ENCODE measurements at regions not wholly inside any gene's neighbourhood (a gene's known extent, or its start where the extent isn't known, plus 50 kb on each side); places are given as distances from the start of the nearest gene placed in this dataset.
"Not testable (repeated sequence)": the region's sequence is repeated elsewhere in the genome, so short reads cannot be mapped to it uniquely, and the experiment has no call there.

- intact Hi-C loops (cut with DNase I, micrococcal nuclease), result no loop called here
- Histone ChIP-seq H3K9me3 (no peaks in the 10 kb centered on the region), H3K36me3 (ENCODE audit: low read depth) (no peaks in the 10 kb centered on the region), H3K4me3 (no peak overlapping the region), H3K4me1 (ENCODE audit: low read depth) (no peaks in the 10 kb centered on the region)
- no peak for TF ChIP-seq CTCF (IDR thresholded peaks at IDR 0.05)
- DNase-seq (no peak), ATAC-seq (no peak)
Observed at GRCh38 chr2:131584380-131584779, 56.7 kb downstream of the CCDC74A start.

- no peaks in the 10 kb centered on the region for H3K9me3 ChIP-seq
- no peaks in the 10 kb centered on the region for H3K4me1 ChIP-seq (ENCODE audit: low read depth)
- H3K36me3 ChIP-seq (ENCODE audit: low read depth), result no peaks in the 10 kb centered on the region
- intact Hi-C loops (cut with DNase I, micrococcal nuclease), result no loop called here
- ATAC-seq, result no peak
- peak in 1 of 3 donors; percentile 2 for DNase-seq
- TF ChIP-seq CTCF (IDR thresholded peaks at IDR 0.05), result no peak
- no peak overlapping the region for H3K4me3 ChIP-seq
Observed at GRCh38 chr2:131584940-131585339, 57.3 kb downstream of the CCDC74A start.

DNA sequence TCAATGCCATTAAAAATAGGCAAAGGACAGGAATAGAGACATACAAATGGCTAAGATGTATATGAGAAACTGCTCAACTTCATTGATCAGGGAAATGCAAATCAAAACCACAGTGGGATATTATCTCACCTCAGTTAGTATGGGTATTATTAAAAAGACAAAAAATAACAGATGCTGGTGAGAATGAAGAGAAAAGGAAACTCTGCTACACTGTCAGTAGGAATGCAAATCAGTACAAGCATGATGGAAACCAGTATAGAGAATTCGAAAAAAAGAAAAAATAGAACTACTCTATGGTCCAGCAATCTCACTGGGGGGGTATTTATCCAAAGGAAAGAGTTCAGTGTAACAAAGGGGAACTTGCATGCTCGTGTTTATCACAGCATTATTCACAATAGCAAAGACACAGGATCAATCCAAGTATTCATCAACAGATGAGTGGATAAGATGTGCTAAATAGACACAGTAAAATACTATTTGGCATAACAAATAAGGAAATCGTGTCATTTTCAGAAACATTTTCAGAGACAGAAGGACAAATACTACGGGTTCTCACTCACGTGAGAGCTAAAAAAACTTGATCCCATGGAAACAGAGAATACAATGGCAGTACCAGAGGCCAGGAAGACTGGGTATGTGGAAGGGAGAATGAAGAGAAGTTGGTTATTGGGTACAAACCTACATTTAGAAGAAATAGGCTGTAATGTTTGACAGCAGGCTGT, 60.6 kb downstream of the CCDC74A start:
- intact Hi-C loops (cut with DNase I, micrococcal nuclease), result no loop called here
- DNase-seq (no peak), ATAC-seq (no peak)
- Histone ChIP-seq H3K4me1 (ENCODE audit: low read depth) (no peaks in the 10 kb centered on the region), H3K9me3 (no peaks in the 10 kb centered on the region), H3K4me3 (no peak overlapping the region), H3K36me3 (ENCODE audit: low read depth) (no peaks in the 10 kb centered on the region)
- TF ChIP-seq CTCF (IDR thresholded peaks at IDR 0.05), result no peak

DNA sequence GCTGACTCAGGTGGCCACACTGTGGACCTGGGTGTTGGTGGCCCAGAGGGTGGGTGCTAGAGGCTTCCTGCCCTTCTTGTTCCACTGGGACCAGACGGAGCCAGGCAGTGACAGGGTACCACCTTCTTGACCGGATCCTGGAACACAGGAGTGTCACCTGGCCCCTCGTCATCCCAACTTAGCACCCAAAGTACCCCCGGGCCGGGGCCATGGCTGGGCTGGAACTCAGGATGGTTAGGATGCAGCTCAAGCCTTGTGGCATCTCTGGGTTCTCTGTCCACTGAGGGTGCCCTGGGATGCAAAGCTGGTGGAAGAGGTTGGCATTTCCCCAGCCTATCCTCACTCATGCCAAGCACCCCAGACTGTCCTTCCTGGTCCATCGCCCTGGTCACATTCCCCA, 61.4 kb downstream of the CCDC74A start:
- H3K4me3 ChIP-seq; H3K36me3 ChIP-seq (ENCODE audit: low read depth); H3K9me3 ChIP-seq; intact Hi-C loops (cut with DNase I, micrococcal nuclease); H3K4me1 ChIP-seq (ENCODE audit: low read depth); DNase-seq; ATAC-seq: not testable (repeated sequence)

- no peak for ATAC-seq
- TF ChIP-seq CTCF (IDR thresholded peaks at IDR 0.05), result no peak
- intact Hi-C loops (cut with DNase I, micrococcal nuclease), result no loop called here
Observed at GRCh38 chr2:131590366-131590765, 62.7 kb downstream of the CCDC74A start.

DNA sequence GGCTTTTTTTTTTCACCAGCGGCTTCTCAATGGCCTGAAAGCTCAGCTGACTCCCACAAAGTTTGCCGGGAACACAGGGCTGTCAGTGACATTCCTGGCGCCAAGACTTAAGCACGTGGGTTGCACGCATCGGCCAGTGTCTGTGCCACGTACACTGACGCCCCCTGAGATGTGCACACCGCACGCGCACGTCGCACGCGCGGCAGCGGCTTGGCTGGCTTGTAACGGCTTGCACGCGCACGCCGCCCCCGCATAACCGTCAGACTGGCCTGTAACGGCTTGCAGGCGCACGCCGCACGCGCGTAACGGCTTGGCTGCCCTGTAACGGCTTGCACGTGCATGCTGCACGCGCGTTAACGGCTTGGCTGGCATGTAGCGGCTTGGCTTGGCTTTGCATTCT, 63.2 kb downstream of the CCDC74A start:
- no peak for TF ChIP-seq CTCF (IDR thresholded peaks at IDR 0.05)
- H3K9me3 ChIP-seq, result no peaks in the 10 kb centered on the region
- DNase-seq (no peak), ATAC-seq (no peak)
- no peak overlapping the region for H3K4me3 ChIP-seq
- intact Hi-C loops (cut with DNase I, micrococcal nuclease), result no loop called here
- no peaks in the 10 kb centered on the region for H3K4me1 ChIP-seq (ENCODE audit: low read depth)
- no peaks in the 10 kb centered on the region for H3K36me3 ChIP-seq (ENCODE audit: low read depth)

More at GRCh38 chr2:131590366-131590765, 62.7 kb downstream of the CCDC74A start:
- Histone ChIP-seq H3K4me1 (ENCODE audit: low read depth) (no peaks in the 10 kb centered on the region), H3K36me3 (ENCODE audit: low read depth) (no peaks in the 10 kb centered on the region), H3K9me3 (no peaks in the 10 kb centered on the region), H3K4me3 (no peak overlapping the region)
- DNase-seq, result no peak

GRCh38 chr2:131596561-131596960, 68.9 kb downstream of the CCDC74A start:
- DNase-seq; intact Hi-C loops (cut with DNase I, micrococcal nuclease); H3K36me3 ChIP-seq (ENCODE audit: low read depth); ATAC-seq; H3K9me3 ChIP-seq; H3K4me3 ChIP-seq; H3K4me1 ChIP-seq (ENCODE audit: low read depth): not testable (repeated sequence)

- H3K9me3 ChIP-seq; ATAC-seq; DNase-seq; intact Hi-C loops (cut with DNase I, micrococcal nuclease); H3K36me3 ChIP-seq (ENCODE audit: low read depth); H3K4me3 ChIP-seq; H3K4me1 ChIP-seq (ENCODE audit: low read depth): not testable (repeated sequence)
Observed at GRCh38 chr2:131602444-131602843, 74.8 kb downstream of the CCDC74A start.

DNA sequence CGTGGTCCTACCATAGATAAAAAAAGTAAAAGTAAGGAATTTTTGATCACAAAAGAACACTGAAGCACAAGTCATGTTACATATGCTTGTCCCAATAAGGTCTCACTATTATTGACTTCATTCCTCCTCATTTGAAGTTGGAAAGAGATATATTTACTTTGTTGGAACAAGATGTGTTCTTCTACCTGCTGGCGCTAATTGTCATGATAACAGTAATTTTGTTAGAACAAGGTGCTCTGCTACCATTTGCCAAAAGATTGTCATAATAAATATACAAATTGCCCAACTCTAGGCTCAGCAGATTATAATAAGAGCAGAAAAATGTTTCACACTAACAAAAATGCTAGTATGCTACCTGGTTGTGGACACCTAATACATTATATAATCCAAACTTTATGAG, 77.0 kb downstream of the CCDC74A start:
- H3K9me3 ChIP-seq; H3K4me1 ChIP-seq (ENCODE audit: low read depth); H3K4me3 ChIP-seq; H3K36me3 ChIP-seq (ENCODE audit: low read depth); DNase-seq; ATAC-seq; intact Hi-C loops (cut with DNase I, micrococcal nuclease): not testable (repeated sequence)
